Esophagus squamous epithelium (tissue), 4 donors: ENCODE measurements at regions not wholly inside any gene's neighbourhood (a gene's known extent, or its start where the extent isn't known, plus 50 kb on each side); places are given as distances from the start of the nearest gene placed in this dataset.

ENCODE experiments used
- POLR2A ChIP-seq, 4 donors: fragments of 450-650 bp; IDR thresholded peaks; one replicate each; pipeline ENCODE4 v1.6.1; 2017; ENCODE audit warnings: antibody characterized with exemption in 4 of 4, mild to moderate bottlenecking in 4 of 4, moderate library complexity in 3 of 4
- TF ChIP-seq, protein P1 (sequence below), 6 experiments: fragments of 450-650 bp in 4 of 6; fragments of 200-600 bp in 2 of 6; sonication (generic) in 2 of 6; IDR thresholded peaks; one replicate each; pipeline ENCODE4 v1.5.1; 2016 to 2019; ENCODE audit warnings: antibody characterized with exemption in 6 of 6, mild to moderate bottlenecking in 4 of 6, moderate library complexity in 4 of 6

- TF ChIP-seq, protein P1, sequence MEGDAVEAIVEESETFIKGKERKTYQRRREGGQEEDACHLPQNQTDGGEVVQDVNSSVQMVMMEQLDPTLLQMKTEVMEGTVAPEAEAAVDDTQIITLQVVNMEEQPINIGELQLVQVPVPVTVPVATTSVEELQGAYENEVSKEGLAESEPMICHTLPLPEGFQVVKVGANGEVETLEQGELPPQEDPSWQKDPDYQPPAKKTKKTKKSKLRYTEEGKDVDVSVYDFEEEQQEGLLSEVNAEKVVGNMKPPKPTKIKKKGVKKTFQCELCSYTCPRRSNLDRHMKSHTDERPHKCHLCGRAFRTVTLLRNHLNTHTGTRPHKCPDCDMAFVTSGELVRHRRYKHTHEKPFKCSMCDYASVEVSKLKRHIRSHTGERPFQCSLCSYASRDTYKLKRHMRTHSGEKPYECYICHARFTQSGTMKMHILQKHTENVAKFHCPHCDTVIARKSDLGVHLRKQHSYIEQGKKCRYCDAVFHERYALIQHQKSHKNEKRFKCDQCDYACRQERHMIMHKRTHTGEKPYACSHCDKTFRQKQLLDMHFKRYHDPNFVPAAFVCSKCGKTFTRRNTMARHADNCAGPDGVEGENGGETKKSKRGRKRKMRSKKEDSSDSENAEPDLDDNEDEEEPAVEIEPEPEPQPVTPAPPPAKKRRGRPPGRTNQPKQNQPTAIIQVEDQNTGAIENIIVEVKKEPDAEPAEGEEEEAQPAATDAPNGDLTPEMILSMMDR (IDR thresholded peaks at IDR 0.05), result no peak
- TF ChIP-seq POLR2A (IDR thresholded peaks at IDR 0.05), result no peak
These were observed 308.9 kb upstream of the POU3F3 start for GRCh38 chr2:104545055-104545454.
